ENCODE measurements at regions not wholly inside any gene's neighbourhood (a gene's known extent, or its start where the extent isn't known, plus 50 kb on each side); places are given as distances from the start of the nearest gene placed in this dataset.

GRCh38 chr2:147108548-147108947 lies 736.3 kb upstream of the ACVR2A start:
- no peak for DNase-seq

- no peak for DNase-seq
These were observed 742.7 kb upstream of the ACVR2A start for GRCh38 chr2:147101941-147102790.

GRCh38 chr2:147100406-147101035 lies 744.3 kb upstream of the ACVR2A start:
- DNase-seq: peak; percentile 81

GRCh38 chr2:147099845-147100244 lies 745.0 kb upstream of the ACVR2A start:
- DNase-seq: no peak

GRCh38 chr2:147098940-147099339 lies 745.9 kb upstream of the ACVR2A start:
- peak; percentile 22 for DNase-seq

GRCh38 chr2:147097747-147098146 lies 747.1 kb upstream of the ACVR2A start:
- no peak for DNase-seq

- no peak for DNase-seq
These were observed 748.2 kb upstream of the ACVR2A start for GRCh38 chr2:147096671-147097070.

GRCh38 chr2:147095376-147095775 lies 749.5 kb upstream of the ACVR2A start:
- DNase-seq: no peak

- DNase-seq: no peak
These were observed 750.8 kb upstream of the ACVR2A start for GRCh38 chr2:147094077-147094476.

GRCh38 chr2:147092266-147092665 lies 752.6 kb upstream of the ACVR2A start:
- DNase-seq: no peak

- DNase-seq: no peak
These were observed 753.4 kb upstream of the ACVR2A start for GRCh38 chr2:147091448-147091847.

- DNase-seq: no peak
These were observed 756.0 kb upstream of the ACVR2A start for GRCh38 chr2:147088871-147089270.

GRCh38 chr2:147086715-147087114 lies 758.1 kb upstream of the ACVR2A start:
- no peak for DNase-seq

GRCh38 chr2:147083664-147084063 lies 761.2 kb upstream of the ACVR2A start:
- no peak for DNase-seq

GRCh38 chr2:147082850-147083522 lies 761.8 kb upstream of the ACVR2A start:
- DNase-seq: peak; percentile 61

GRCh38 chr2:147081831-147082230 lies 763.0 kb upstream of the ACVR2A start:
- DNase-seq: no peak

GRCh38 chr2:147076634-147077033 lies 768.2 kb upstream of the ACVR2A start:
- peak; percentile 61 for DNase-seq

- no peak for DNase-seq
These were observed 776.8 kb upstream of the ACVR2A start for GRCh38 chr2:147068071-147068470.

GRCh38 chr2:147067136-147067535 lies 777.7 kb upstream of the ACVR2A start:
- DNase-seq: no peak

- no peak for DNase-seq
These were observed 782.8 kb upstream of the ACVR2A start for GRCh38 chr2:147062073-147062472.

GRCh38 chr2:147061269-147061668 lies 783.6 kb upstream of the ACVR2A start:
- DNase-seq: no peak

- DNase-seq: no peak
These were observed 786.8 kb upstream of the ACVR2A start for GRCh38 chr2:147057892-147058490.

GRCh38 chr2:147051814-147052213 lies 793.0 kb upstream of the ACVR2A start:
- DNase-seq: no peak
